ENCODE measurements at regions not wholly inside any gene's neighbourhood (a gene's known extent, or its start where the extent isn't known, plus 50 kb on each side); places are given as distances from the start of the nearest gene placed in this dataset.

DNA sequence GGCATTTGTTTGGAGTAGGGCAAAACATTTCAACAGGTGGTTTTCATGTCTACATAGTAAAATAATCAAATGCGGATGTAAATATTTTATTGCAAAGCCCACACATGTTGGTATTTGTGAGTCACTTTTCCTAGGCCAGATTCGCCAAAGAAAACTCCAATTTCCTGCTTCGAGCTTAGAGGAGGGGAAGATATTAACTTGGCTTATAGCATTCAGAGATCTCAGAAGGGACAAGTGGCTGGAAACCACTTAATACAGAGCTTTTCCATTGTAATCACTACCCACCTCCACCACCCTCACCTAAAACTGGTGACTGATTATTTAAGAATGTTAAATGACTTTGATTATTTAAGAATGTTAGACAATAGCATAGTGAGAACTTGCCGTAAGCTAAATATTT, 530.6 kb upstream of the SPRY2 start:
- TF ChIP-seq, protein P1, sequence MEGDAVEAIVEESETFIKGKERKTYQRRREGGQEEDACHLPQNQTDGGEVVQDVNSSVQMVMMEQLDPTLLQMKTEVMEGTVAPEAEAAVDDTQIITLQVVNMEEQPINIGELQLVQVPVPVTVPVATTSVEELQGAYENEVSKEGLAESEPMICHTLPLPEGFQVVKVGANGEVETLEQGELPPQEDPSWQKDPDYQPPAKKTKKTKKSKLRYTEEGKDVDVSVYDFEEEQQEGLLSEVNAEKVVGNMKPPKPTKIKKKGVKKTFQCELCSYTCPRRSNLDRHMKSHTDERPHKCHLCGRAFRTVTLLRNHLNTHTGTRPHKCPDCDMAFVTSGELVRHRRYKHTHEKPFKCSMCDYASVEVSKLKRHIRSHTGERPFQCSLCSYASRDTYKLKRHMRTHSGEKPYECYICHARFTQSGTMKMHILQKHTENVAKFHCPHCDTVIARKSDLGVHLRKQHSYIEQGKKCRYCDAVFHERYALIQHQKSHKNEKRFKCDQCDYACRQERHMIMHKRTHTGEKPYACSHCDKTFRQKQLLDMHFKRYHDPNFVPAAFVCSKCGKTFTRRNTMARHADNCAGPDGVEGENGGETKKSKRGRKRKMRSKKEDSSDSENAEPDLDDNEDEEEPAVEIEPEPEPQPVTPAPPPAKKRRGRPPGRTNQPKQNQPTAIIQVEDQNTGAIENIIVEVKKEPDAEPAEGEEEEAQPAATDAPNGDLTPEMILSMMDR (IDR thresholded peaks at IDR 0.05; ENCODE audit: low read depth, low read length, missing control alignments) = no peak
- no peak for DNase-seq (ENCODE audit: extremely low read depth, low read depth)

DNA sequence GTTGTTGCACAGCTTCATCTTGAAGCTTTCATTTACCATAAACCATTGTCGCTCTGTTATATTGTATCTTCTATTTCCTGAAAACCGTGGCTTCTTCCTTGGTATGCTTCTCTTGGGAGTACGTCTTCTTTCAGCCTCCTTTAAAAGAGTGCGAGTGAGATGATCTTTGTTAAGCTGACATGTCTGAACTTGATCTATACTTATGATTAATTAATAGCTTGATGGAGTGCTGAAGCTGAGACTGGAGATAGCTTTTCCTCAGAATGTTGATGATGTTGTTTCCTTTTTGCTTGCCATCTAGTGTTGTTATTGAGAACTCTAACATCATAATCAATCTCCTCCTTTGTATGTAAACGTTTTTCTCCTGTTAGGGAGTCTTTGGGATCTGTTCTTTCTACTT, 529.3 kb upstream of the SPRY2 start:
- TF ChIP-seq, protein P1 (IDR thresholded peaks at IDR 0.05; ENCODE audit: low read depth, low read length, missing control alignments) = no peak
- no peak for DNase-seq (ENCODE audit: extremely low read depth, low read depth)
- H3K4me3 ChIP-seq (replicated peaks; ENCODE audit: low read depth, low read length) = no peak overlapping the region

More for the DNA sequence above, 530.6 kb upstream of the SPRY2 start:
- no peak overlapping the region for H3K4me3 ChIP-seq (replicated peaks; ENCODE audit: low read depth, low read length)

DNA sequence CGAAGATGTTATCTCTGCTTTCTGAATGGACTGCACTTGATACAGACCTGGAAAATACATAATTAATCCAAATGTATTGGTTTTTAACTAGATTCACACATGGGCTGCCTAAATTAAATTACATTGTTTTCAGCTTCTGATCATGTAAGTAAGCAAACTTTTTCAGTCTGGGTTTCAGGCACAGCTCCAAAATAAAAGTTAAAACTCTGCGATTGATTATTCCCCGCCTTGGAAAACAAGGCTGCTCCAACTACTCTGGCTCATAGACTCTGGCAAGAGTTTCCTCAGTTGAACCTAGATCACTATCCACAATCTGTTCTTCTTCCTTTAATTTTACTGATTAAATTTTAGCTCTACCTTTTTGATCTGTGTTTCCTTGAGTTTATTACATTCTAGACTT, 526.0 kb upstream of the SPRY2 start:
- H3K4me3 ChIP-seq (replicated peaks; ENCODE audit: low read depth, low read length) = no peak overlapping the region
- TF ChIP-seq, protein P1 (IDR thresholded peaks at IDR 0.05; ENCODE audit: low read depth, low read length, missing control alignments) = no peak
- DNase-seq (ENCODE audit: extremely low read depth, low read depth) = no peak

DNA sequence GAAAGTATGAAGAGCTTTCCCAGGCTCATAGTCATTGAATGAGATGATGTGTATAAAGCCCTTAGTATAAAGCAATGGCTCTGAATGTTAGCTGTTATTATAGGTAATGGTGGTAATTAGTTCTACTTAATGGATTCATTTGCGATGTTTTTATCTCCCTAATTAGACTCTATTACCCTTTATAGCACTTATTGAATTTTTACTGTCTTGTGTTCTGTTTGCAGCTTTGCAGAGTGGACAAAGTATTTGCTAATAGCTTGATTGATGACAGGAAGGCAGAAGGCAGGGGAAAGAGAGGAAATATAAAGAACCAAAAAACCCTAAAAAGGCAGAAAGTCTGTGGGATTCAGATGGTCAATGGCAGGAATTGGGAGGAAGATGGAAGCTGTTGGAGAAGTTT, 524.4 kb upstream of the SPRY2 start:
- TF ChIP-seq, protein P1 (IDR thresholded peaks at IDR 0.05; ENCODE audit: low read depth, low read length, missing control alignments) = no peak
- DNase-seq (ENCODE audit: extremely low read depth, low read depth) = no peak
- H3K4me3 ChIP-seq (replicated peaks; ENCODE audit: low read depth, low read length) = no peak overlapping the region

DNA sequence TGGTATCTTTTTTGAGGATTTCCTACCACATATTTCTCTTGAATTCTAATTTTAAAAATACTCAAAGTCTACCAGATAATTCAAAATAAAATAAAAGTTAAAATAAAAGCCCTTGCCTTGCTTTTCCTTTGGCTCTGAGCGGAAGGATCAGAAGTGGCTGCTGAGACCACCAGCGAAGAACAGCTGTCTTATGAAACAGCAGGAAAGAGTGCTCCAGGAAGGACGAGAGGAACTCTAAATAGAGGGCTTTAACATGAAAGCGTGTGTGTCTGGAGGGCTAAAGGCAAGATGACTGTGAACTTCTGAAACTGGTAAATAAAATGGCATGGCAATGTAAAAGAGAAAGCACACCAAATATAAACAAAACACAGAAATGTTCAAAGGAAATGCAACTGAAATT, 521.5 kb upstream of the SPRY2 start:
- TF ChIP-seq, protein P1 (IDR thresholded peaks at IDR 0.05; ENCODE audit: low read depth, low read length, missing control alignments) = no peak

DNA sequence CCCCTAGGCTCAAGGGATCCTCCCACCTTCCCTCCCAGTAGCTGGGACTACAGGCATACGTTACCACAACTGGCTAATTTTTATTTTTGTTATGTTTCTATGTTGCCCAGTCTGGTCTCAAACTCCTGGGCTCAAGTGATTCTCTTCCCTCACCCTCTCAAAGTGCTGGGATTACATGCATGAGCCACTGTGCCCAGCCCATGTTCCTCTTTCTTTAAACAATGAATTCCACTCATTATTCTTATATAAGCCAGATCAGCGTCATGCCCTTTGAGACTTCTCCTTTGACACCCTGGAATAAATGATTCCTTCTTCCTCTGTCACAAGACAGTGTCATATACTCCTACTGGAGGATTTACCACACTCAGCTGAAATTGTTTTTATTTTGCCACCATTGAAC, 519.9 kb upstream of the SPRY2 start:
- no peak for DNase-seq (ENCODE audit: extremely low read depth, low read depth)
- TF ChIP-seq, protein P1 (IDR thresholded peaks at IDR 0.05; ENCODE audit: low read depth, low read length, missing control alignments) = no peak
- H3K4me3 ChIP-seq (replicated peaks; ENCODE audit: low read depth, low read length) = no peak overlapping the region

More for the DNA sequence above, 521.5 kb upstream of the SPRY2 start:
- no peak for DNase-seq (ENCODE audit: extremely low read depth, low read depth)
- no peak overlapping the region for H3K4me3 ChIP-seq (replicated peaks; ENCODE audit: low read depth, low read length)

DNA sequence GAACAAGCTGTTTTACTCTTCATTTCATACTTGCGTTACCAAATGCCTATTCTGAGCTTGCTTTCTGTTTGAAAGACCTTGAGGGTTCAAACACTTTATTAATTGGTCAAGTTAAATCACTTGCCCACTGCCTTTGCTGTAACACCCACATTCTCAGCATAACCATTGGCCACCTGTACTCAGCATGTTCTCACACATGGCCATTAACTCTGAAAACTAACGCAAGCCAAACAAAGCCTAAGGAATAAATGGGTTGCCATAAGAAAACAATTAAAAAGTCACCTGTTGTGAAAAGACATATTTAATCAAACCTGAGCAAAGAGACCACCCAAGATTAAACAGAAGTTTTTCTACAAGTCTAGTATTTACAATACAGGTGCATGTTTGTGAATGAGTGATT, 517.2 kb upstream of the SPRY2 start:
- TF ChIP-seq, protein P1 (IDR thresholded peaks at IDR 0.05; ENCODE audit: low read depth, low read length, missing control alignments) = no peak
- no peak overlapping the region for H3K4me3 ChIP-seq (replicated peaks; ENCODE audit: low read depth, low read length)
- no peak for DNase-seq (ENCODE audit: extremely low read depth, low read depth)
